Neural progenitor cell (in vitro differentiated cells): ENCODE measurements at regions not wholly inside any gene's neighbourhood (a gene's known extent, or its start where the extent isn't known, plus 50 kb on each side); places are given as distances from the start of the nearest gene placed in this dataset.

Source experiments
- DNase-seq: peaks from one replicate; pipeline ENCODE4 v3.0.0-alpha.2; 2016; ENCODE audit warnings: low spot score
- H2AFZ ChIP-seq: fragments of 200-600 bp; sonication (generic); replicated peaks from 2 replicates; pipeline ENCODE4 v1.6.1; 2016; ENCODE audit warnings: antibody characterized with exemption
- H3F3A ChIP-seq: fragments of 200-600 bp; sonication (generic); 2 replicates; pipeline ENCODE4 v1.6.1; 2016; ENCODE audit warnings: antibody characterized with exemption, low read depth
- H3K27ac ChIP-seq: fragments of 200-600 bp; sonication (generic); 2 replicates; pipeline ENCODE4 v1.5.1; 2016; ENCODE audit warnings: mild to moderate bottlenecking
- H3K27me3 ChIP-seq: fragments of 200-600 bp; sonication (generic); 2 replicates; pipeline ENCODE4 v1.6.1; 2016; ENCODE audit warnings: mild to moderate bottlenecking, moderate library complexity
- H3K36me3 ChIP-seq: fragments of 200-600 bp; sonication (generic); 2 replicates; pipeline ENCODE4 v1.5.1; 2016
- H3K4me1 ChIP-seq: fragments of 200-600 bp; sonication (generic); 2 replicates; pipeline ENCODE4 v1.6.1; 2016; ENCODE audit warnings: mixed run types
- H3K4me2 ChIP-seq: fragments of 200-600 bp; sonication (generic); 2 replicates; pipeline ENCODE4 v1.6.1; 2016
- H3K4me3 ChIP-seq: fragments of 200-600 bp; sonication (generic); 2 replicates; pipeline ENCODE4 v1.5.1; 2016
- H3K79me2 ChIP-seq: fragments of 200-600 bp; sonication (generic); 2 replicates; pipeline ENCODE4 v1.6.1; 2016; ENCODE audit warnings: low read depth
- H3K9ac ChIP-seq: fragments of 200-600 bp; sonication (generic); 2 replicates; pipeline ENCODE4 v1.6.1; 2016
- H3K9me3 ChIP-seq: fragments of 200-600 bp; sonication (generic); 2 replicates; pipeline ENCODE4 v1.5.1; 2016; ENCODE audit warnings: low read depth
- H4K20me1 ChIP-seq: fragments of 200-600 bp; sonication (generic); 2 replicates; pipeline ENCODE4 v1.6.1; 2016; ENCODE audit warnings: low read depth
- H3K27ac Mint-ChIP-seq: 3 replicates; pipeline ENCODE4 v1.8.0; 2021; ENCODE audit warnings: mixed read lengths
- H3K27me3 Mint-ChIP-seq: 2 replicates; pipeline ENCODE4 v1.8.0; 2022; ENCODE audit warnings: low read depth, mild to moderate bottlenecking, inconsistent platforms, moderate library complexity, mixed read lengths; ENCODE audit not compliant: insufficient read depth
- H3K36me3 Mint-ChIP-seq: 3 replicates; pipeline ENCODE4 v1.8.0; 2021; ENCODE audit warnings: mixed read lengths
- H3K4me1 Mint-ChIP-seq: 3 replicates; pipeline ENCODE4 v1.8.0; 2021; ENCODE audit warnings: mixed read lengths
- H3K4me3 Mint-ChIP-seq: 3 replicates; pipeline ENCODE4 v1.8.0; 2021; ENCODE audit warnings: mild to moderate bottlenecking, moderate library complexity, mixed read lengths
- H3K9me3 Mint-ChIP-seq: 3 replicates; pipeline ENCODE4 v1.8.0; 2020; ENCODE audit warnings: mixed read lengths
- CTCF ChIP-seq: fragments of 200-600 bp; sonication (generic); IDR thresholded peaks from 2 replicates; pipeline ENCODE4 v1.5.1; 2017; ENCODE audit warnings: antibody characterized with exemption, mild to moderate bottlenecking
- EZH2 ChIP-seq: fragments of 200-600 bp; sonication (generic); IDR thresholded peaks from 2 replicates; pipeline ENCODE4 v1.6.1; 2017; ENCODE audit warnings: antibody characterized with exemption, mild to moderate bottlenecking, moderate library complexity
- EZH2phosphoT487 ChIP-seq: fragments of 200-600 bp; sonication (generic); IDR thresholded peaks from 2 replicates; pipeline ENCODE4 v1.6.1; 2017; ENCODE audit warnings: antibody characterized with exemption

- no peaks in the 10 kb centered on the region for H3K79me2 ChIP-seq
- H3K9me3 ChIP-seq: no peaks in the 10 kb centered on the region
- H3K36me3 ChIP-seq: no peaks in the 10 kb centered on the region
- Mint-ChIP-seq H3K9me3 (no peaks in the 10 kb centered on the region), H3K4me1 (no peaks in the 10 kb centered on the region), H3K36me3 (no peaks in the 10 kb centered on the region), H3K4me3 (no peak overlapping the region), H3K27ac (no peak overlapping the region), H3K27me3 (no peaks in the 10 kb centered on the region)
- H4K20me1 ChIP-seq: no peaks in the 10 kb centered on the region
- no peak overlapping the region for H2AFZ ChIP-seq
- no peak overlapping the region for H3K27ac ChIP-seq
- H3K4me3 ChIP-seq: no peak overlapping the region
- TF ChIP-seq CTCF (no peak), EZH2 (no peak), EZH2phosphoT487 (no peak)
- H3K27me3 ChIP-seq: no peaks in the 10 kb centered on the region
- H3K9ac ChIP-seq: no peak overlapping the region
- H3F3A ChIP-seq: no peaks in the 10 kb centered on the region
- H3K4me1 ChIP-seq: no peaks in the 10 kb centered on the region
- no peak overlapping the region for H3K4me2 ChIP-seq
- DNase-seq: no peak
These were observed 946.3 kb upstream of the GHITM start for GRCh38 chr10:83193026-83193425.

- H3K4me3 Mint-ChIP-seq: no peak overlapping the region
- no peak overlapping the region for H3K4me2 ChIP-seq
- H3K9me3 ChIP-seq: no peaks in the 10 kb centered on the region
- H3K27ac Mint-ChIP-seq: no peak overlapping the region
- no peaks in the 10 kb centered on the region for H3K79me2 ChIP-seq
- H3K36me3 Mint-ChIP-seq: no peaks in the 10 kb centered on the region
- no peak overlapping the region for H2AFZ ChIP-seq
- no peak overlapping the region for H3K9ac ChIP-seq
- TF ChIP-seq EZH2 (no peak), CTCF (no peak), EZH2phosphoT487 (no peak)
- no peak overlapping the region for H3K27ac ChIP-seq
- H3K4me1 Mint-ChIP-seq: no peaks in the 10 kb centered on the region
- H3K9me3 Mint-ChIP-seq: no peaks in the 10 kb centered on the region
- H3K4me3 ChIP-seq: no peak overlapping the region
- no peaks in the 10 kb centered on the region for H3K36me3 ChIP-seq
- H3K4me1 ChIP-seq: no peaks in the 10 kb centered on the region
- no peaks in the 10 kb centered on the region for H3K27me3 Mint-ChIP-seq
- DNase-seq: no peak
- H4K20me1 ChIP-seq: no peaks in the 10 kb centered on the region
- H3K27me3 ChIP-seq: no peaks in the 10 kb centered on the region
- no peaks in the 10 kb centered on the region for H3F3A ChIP-seq
These were observed 944.3 kb upstream of the GHITM start for GRCh38 chr10:83195021-83195420.

- no peak for DNase-seq
- H3K9ac ChIP-seq: no peak overlapping the region
- Mint-ChIP-seq H3K4me3 (no peak overlapping the region), H3K27ac (no peak overlapping the region), H3K4me1 (no peaks in the 10 kb centered on the region), H3K27me3 (no peaks in the 10 kb centered on the region), H3K36me3 (no peaks in the 10 kb centered on the region), H3K9me3 (peaks cover 12% of the 10 kb centered on the region)
- H4K20me1 ChIP-seq: no peaks in the 10 kb centered on the region
- no peaks in the 10 kb centered on the region for H3K4me1 ChIP-seq
- H3F3A ChIP-seq: no peaks in the 10 kb centered on the region
- H2AFZ ChIP-seq: no peak overlapping the region
- H3K79me2 ChIP-seq: no peaks in the 10 kb centered on the region
- no peaks in the 10 kb centered on the region for H3K9me3 ChIP-seq
- no peak overlapping the region for H3K4me2 ChIP-seq
- H3K36me3 ChIP-seq: no peaks in the 10 kb centered on the region
- no peak overlapping the region for H3K4me3 ChIP-seq
- H3K27me3 ChIP-seq: no peaks in the 10 kb centered on the region
- no peak overlapping the region for H3K27ac ChIP-seq
- TF ChIP-seq EZH2phosphoT487: no peak
- no peak for TF ChIP-seq EZH2
- no peak for TF ChIP-seq CTCF
These were observed 939.9 kb upstream of the GHITM start for GRCh38 chr10:83199374-83199773.

- Histone ChIP-seq H3K4me1 (peaks cover 22% of the 10 kb centered on the region), H2AFZ (no peak overlapping the region), H3K36me3 (no peaks in the 10 kb centered on the region), H3K9ac (no peak overlapping the region), H3K9me3 (no peaks in the 10 kb centered on the region), H3K27me3 (no peaks in the 10 kb centered on the region), H3K79me2 (no peaks in the 10 kb centered on the region), H4K20me1 (no peaks in the 10 kb centered on the region), H3K27ac (no peak overlapping the region), H3K4me2 (no peak overlapping the region), H3K4me3 (no peak overlapping the region), H3F3A (no peaks in the 10 kb centered on the region)
- DNase-seq: no peak
- no peak overlapping the region for H3K4me3 Mint-ChIP-seq
- TF ChIP-seq EZH2phosphoT487 (no peak), EZH2 (no peak), CTCF (no peak)
- peaks cover 7% of the 10 kb centered on the region for H3K4me1 Mint-ChIP-seq
- H3K27me3 Mint-ChIP-seq: no peaks in the 10 kb centered on the region
- H3K27ac Mint-ChIP-seq: no peak overlapping the region
- peaks cover 12% of the 10 kb centered on the region for H3K9me3 Mint-ChIP-seq
- H3K36me3 Mint-ChIP-seq: no peaks in the 10 kb centered on the region
These were observed 933.4 kb upstream of the GHITM start for GRCh38 chr10:83205861-83206260.
